ENCODE measurements at regions not wholly inside any gene's neighbourhood (a gene's known extent, or its start where the extent isn't known, plus 50 kb on each side); places are given as distances from the start of the nearest gene placed in this dataset.

DNA sequence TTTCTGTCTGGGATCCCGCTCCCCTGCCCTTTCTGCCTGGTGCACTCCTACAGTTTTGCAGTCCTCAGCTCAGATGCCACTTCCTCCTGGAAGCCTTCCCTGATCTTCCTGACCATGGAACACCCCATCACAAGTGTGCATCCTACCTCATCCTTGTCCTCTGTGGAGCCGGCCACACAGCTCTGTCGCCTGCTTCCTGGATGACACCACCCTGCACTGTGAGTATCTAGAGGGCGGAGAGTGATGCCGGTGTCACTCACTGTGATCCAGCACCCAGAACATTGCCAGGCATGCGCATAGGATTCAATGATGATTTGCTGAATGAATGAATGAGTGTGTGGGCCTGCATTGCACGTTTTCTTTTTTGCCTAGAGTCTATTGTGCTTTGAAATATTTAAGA lies 529.9 kb downstream of the TCERG1L start:
- DNase-seq, result no peak

DNA sequence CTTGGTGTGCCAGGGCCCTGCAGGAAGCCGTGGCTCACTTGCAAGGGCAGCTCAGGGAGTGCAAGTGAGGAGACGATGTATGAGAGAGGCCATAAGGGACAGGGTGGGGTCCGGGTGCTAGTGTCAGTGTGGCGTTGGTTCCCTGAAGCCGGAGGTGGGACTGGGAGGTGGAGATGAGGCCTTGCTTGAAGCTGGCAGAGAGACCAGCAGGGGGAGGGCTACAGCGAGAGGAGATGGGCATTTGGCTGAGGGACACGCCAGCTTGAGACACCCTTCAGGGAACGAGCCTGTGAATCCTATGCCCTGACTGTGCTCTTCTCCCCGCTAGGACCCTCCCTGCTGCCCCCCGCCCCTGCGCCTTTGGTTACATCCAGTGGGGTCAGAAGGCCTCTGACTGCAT lies 529.1 kb downstream of the TCERG1L start:
- DNase-seq, result no peak

DNA sequence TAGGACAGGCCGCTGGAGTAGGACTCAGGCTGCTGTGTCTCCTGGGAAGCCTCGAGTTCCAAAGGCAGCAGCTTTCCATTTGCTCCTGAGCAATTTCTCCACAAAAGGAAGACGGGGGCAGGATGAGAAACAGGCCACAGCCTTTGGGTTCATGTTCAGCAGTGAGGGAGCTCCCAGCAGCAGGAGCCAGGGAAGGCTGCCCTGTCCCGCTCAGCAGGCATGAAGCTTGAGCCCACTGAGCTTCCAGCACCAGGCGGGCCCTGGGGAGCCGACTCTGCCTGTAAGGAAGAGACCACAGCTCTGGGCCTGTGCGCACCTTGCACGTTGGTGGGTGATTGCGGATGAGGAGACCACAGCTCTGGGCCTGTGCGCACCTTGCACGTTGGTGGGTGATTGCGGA lies 527.2 kb downstream of the TCERG1L start:
- DNase-seq, result no peak

DNA sequence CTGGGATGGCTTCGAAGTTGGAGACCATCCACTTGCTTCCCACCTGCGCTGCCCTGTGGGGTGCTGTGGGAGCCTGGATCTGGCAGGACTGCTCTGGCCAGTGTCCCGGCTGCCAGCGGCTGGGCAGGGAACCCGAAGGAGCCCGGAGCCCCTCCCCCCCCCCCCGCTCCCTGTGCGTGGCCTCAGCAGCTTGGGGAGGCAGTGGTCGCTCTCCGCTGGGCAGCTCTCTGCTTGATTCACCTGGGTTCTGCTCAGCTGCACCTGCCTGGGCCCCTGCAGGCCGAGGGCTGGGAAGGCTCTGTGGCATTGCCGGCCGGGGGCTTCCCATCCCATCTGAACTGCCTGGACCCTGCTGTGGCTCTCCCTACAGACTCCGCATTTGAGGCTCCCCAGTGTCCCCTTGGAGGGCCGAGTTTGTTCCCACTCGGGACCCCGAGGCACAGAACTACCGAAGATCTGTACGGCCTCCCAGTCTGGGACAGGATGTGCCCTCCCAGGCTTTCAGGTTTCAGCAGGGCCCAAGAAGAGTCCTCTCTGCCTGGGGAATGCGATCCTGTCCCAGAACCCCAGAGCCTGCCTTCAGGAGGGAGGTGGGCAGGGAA lies 525.1 kb downstream of the TCERG1L start:
- DNase-seq, result no peak

DNA sequence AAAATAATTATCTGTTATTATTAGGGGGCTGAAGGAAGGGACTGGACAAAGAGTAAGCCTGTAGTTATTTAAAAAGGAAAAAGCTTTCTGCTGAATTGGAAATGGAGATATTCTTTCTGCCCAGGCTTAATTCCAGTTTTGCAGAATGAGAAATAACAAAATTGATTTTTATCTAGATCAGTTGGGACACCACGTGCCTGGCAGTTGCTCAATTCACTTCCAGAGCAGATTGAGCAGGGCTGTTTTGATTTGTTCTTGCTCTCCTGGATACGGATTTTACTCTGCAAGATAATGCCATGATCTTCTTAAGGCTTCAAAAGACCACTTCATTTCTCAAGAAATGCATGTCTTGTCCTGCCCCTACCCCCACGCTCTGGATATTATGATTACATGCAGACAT lies 524.3 kb downstream of the TCERG1L start:
- no peak for DNase-seq

DNA sequence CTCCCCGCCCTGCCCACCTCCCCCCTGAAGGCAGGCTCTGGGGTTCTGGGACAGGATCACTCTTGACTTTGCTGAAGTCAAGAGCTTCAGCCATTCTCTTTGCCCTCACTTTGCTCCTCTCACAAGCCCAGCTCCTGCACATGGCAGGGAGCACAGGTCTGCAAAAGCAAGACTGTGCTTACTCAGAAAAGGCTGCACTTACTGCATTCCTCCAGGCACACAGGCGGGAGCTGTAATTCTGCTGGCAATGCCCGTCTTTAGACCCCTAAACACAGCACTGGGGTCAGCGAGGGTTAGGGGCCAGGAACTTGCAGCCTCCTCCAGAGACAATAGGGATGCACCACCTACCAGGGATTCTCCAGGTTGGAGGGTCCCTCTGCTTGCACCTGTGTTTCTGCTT lies 523.7 kb downstream of the TCERG1L start:
- DNase-seq, result no peak

DNA sequence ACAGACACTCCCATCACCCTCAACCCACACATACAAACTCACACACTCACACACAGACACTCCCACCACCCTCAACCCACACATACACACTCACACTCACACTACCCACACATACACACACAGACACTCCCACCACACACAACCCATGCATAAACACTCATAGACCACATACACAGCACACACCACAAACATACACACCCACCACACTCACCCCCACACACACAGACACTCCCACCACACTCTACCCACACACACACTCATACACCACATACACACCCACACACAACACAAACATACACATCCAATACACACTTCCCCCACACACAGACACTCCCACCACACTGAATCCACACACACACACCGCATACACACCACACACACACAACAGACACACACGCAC lies 521.2 kb downstream of the TCERG1L start:
- no peak for DNase-seq

DNA sequence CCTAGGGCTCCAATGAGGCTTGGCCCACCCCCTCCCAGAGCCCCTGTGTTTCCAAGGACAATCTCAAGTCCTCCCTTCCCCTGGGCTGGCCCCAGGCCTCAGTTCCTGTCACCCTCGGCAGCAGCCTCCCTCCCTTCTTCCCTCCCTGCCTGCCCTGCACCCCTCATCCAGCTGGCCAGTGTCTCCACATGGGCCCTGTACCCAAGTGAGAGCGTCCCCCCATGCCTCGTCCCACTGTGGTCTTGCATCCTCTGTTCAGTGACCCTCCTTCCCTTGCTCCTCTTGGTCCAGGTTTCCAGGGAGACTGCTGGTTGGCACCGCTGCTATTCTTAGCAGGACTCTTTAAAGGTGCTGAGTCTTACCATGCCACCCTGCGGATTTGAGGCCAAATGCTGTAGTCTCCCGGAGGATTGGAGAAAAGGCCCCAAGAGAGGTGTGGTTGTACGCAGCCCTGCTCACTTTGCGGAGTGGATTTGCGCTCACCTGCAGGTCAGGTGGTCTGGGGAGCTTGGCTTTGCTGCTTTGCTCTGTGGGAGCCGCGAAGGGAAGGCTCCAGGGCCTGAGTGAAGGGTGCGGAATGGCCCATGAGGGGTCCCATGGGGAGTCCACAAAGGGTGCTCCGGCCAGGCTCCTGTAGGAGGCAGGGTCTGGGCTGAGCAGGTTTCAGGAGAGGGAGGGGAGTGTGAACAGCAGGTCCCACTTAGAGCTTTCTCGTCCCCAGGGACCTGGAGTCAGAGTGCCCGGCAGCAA lies 519.2 kb downstream of the TCERG1L start:
- DNase-seq, result no peak

DNA sequence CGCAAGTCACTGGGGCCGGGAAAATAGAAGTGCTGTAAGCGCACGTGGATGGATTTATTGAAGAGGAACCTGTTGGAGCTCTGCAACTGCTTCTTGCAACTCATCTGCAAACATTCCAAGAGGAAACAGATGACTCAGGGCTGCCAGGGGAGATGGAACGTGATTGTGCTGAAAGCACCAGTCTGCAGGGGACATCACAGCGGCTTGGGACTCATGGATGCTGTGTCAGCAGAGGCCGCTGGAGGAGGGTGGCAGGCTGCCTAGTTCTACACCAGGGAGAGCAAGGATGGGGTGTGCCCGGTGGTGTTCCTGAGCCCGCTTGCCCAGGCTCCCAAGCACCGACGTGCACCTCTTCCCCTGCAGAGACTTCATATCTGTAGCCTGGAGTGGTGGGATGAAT lies 515.7 kb downstream of the TCERG1L start:
- no peak for DNase-seq

DNA sequence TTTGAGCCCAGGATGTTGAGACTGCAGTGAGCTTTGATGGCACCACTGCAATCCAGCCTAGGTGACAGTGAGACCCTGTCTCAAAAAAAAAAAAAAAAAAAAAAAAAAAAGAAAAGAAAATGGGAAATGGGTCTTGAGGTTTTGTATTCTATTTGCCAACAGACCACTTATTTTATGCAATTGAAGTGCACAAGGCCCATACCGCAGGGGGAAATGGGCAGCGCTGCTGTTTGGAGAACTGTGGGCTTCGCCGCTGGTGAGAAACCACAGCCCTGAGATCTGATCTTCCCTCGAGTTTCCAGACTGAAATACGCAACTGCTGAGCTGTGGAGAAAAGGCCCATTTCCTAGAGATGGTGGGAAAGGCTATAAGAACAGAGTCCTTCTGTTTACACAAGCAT lies 512.0 kb downstream of the TCERG1L start:
- DNase-seq, result no peak

DNA sequence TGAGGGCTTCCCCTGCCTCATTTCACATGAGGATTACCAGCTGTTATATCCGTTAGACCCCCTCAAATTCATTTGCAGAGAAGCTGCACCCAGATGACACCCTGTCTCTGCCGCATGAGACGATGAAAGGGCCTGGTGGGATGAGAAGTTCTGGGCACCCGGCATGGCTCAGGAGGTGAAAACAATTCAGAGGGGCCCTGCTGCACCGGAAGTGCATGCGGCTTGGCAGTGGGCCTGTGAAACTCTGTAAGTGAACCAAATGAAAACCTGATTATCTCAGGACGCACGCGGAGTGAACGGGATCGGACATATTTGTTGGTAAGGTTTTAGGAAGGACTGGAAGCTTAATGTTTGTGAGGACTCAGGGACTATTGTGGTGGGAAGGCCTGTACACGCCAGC lies 511.2 kb downstream of the TCERG1L start:
- DNase-seq, result no peak

DNA sequence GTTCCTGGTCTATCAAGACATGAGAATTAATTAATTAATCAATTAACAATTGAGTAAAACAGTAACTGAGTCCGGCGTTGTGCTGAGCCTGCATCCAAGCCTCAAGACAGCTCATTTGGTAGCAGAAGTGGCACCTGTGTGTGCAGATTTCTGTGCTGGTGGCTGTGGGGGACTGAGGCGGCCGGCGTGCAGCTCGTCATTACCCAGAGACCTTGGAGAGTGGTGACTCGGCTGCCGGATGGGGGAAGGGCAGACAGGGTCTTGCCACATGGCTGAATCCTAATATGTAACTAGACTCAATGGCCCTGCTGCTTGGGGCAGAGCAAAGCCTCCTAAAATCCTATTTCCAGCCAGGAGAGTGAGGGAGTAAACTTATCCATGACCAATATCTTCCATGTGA lies 510.2 kb downstream of the TCERG1L start:
- no peak for DNase-seq

DNA sequence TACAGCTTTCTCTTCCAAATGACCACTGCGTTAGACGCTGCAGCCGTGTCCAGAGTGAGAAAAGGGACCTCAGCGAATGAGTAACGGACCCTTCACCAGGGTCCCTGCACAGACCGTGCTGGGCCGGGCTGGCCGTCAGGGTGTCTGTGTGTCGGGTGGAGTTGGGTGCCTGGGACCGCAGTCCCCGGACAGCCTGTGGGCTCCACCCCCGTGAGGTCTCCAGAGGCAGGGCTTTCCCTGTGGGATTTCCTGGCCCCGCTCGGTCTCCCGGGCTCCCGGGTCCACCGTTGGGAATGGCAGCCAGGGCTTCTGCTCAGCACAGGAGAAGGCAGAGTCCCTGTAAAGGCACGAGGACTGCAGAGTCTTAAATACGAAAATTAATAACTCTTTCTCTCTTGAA lies 509.7 kb downstream of the TCERG1L start:
- no peak for DNase-seq

DNA sequence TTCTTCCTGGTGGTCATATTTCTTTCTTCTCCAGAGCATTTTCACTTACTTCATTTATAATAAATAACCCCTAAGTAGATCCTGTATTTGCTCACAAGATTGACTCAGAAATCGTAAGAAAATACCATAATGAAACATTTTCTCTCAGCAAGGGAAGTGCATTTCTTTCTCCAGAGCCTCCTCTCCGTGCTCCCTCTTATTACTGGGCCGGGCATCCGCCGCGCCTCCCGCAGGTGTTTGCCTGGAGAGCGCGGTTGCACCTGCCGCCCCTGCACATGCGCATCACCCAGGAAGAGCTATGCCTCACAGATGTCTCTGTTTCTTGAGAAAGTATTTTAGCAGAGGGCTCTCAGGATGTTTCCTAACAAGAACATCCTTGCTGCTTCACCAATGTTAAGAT lies 509.2 kb downstream of the TCERG1L start:
- no peak for DNase-seq

DNA sequence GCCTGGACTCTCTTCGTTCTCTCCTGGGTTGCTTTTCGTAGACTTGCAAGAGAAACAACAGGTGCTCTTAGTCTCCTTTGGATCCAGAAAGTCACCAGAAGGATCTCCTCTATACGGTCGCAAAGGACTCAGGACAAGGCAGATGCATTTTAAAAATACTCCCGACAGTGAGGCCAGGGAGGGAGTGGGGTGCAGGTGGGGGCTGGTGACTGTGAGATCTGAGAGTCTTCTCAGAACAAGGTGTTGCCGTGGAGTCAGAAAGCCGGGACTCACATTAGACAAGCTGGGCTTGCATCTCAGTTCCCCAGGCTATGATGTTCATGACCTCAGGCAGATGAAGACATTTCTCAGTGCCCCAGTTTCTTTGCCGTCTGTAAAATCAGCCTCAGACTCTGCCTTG lies 507.2 kb downstream of the TCERG1L start:
- DNase-seq, result no peak

DNA sequence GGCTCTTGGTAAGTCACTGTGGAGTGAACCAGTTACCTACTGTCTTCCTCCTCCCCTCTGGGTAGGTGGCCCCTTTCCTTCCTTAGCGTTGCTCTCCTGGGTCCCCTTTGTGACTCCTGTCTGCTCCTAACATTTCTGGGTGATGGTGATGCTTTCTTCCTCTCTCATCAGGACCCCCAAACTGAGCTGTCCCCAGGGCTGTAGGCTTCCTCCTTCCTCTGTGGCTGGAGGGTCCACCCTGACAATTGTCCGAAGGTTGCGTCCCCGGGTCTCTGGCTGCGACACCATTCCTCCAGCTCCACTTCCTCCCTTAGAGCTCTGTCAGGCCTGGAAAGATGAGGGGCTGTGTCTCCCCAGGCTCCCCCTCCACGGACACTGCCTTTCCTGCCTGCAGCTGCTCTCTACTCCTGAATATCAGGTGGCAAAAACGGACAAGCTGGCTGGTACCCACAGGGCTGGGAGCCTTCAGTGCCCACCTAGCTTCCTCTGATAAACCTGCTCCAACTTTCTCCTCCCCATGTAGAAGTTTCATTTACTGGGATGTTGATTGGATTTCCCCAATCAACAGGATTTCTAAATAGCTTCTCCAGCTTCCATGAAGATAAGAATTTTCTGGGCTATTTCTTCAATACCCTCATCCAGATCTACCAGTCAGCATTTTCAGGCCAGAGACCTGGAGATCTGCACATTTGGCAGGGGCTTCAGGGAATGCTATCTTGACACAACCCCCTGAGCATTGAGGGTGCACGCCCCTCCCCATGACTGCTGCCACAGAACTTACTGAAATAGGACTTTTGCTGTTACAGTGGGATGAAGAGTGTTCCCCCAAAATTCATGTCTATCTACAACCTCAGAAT lies 506.5 kb downstream of the TCERG1L start:
- no peak for DNase-seq

DNA sequence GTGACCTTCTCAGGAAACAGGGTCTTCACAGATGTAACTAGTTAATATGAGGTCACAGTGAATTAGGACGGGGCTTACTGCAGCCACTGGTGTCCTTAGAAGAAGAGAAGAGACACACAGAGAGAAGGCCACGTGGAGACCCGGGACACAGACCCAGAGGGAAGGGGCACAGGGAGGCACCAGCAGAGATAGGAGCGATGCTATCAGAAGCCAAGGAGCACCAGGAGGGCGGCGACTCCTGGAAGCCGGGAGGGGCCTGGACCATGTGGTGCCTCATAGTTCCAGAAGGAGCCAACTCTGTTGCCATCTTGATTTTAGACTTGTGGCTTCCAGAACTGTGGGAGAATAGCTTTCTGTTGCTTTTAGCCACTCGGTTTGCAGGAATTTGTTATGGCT lies 505.9 kb downstream of the TCERG1L start:
- no peak for DNase-seq

DNA sequence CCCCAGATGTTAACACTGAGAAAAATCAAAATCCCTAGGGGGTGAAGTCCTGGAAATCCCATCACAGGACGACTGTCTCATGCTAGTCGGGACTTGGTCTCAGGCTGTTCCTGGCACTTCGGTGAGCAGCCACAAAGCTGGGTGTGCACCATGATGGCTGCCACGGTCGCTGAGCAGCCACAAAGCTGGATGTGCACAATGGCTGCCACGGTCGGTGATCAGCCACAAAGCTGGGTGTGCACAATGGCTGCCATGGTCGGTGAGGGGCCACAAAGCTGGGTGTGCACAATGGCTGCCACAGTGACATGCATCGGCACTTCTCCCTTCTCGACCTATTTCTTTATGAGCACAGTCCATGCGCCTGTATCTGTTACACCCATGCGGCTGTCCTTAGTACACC lies 505.1 kb downstream of the TCERG1L start:
- no peak for DNase-seq

DNA sequence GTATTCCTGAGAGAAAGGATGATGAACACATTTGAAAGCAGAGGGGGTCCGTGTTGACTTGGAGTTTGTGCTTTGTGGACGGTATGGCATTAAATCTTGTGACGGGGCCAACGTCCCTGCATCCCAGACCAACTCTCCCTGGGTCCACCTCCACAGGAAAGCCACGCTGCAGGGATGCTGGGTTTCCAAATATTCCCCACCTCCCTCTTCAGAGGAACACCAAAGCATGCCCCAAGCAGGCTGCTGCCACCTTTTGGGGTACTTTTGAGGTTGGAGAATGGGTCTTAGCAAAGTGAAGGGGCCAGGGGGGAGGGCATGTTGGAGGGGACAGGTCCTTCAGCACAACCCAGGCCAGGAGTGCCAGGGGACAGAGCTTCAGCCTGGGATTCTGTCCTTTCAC lies 504.4 kb downstream of the TCERG1L start:
- no peak for DNase-seq

DNA sequence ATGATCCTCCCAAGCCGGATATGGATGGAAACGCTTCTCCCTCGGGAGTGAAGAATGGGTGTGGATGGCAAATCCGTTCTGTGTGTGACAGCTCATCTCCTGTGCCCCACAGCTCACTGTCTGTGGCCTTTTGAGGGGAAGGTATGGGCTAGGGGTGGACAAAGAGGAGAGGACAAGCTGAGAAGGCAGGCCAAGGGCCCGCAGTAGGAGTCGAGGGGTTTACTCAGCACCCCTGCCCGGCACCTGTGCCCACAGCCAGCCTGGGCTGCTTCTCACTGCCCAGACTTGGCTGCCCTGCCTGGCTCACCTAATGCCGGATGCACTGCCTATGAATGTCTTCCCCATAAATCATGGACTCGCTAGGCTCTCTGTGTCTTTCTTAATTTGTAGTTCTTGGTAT lies 503.8 kb downstream of the TCERG1L start:
- DNase-seq, result no peak

DNA sequence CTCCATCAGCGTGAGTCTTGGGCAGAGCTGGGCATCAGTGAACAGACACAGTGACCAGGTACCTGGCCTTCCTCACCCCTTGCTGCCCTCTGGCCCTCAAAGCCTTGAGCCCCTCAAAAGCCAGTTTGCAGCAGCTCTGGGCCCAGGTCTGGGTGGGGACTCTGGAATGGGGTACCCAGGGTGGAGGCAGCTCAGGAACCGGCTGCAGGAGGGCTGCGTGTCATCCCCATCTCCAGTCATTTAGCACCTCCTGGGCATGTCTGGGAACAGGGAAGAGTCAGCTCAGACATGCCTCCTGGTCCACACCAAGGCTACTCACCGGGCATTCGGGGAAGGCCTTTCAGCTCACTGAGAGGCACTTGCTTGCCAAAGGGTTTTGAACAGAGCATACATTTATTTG lies 503.3 kb downstream of the TCERG1L start:
- no peak for DNase-seq

DNA sequence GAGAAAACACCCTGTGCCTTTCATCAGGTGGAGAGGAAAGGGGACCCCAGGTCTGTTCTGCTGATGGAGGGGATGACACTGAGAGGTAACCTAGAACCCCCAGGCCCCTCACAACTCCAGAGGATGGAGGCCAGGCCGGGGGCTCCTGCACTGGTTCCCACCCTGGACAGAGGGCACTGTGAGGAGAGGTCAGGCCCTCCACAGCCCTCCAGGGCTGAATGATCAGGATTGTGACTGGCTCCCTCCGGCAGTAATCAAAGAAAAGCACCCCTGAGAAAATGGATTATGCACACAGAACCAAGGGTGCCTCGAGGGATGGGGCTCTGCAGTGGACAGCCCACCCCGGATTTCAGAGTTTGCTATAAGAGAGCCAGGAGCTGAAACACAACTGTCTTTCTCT lies 502.8 kb downstream of the TCERG1L start:
- no peak for DNase-seq

DNA sequence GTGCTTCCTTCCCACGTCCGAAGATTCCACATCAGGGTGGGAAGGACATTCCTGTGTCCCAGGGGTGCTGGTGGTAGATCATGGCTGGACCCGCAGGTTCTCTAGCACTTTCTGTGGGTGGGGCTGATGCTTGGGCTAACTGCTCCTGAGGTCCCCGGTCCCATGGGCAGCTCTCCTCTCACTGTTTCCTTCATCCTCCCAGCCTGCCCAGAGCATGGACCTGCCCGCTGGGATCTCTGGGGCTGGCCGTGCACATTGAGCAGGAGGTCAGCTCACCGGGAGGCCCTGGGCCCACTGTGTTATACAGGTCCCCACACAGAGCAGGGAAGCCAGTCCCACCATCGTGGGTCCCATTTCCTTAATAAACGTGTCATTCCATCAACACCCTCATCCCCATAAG lies 502.3 kb downstream of the TCERG1L start:
- DNase-seq, result no peak
